Activated T-cell treated with anti-CD3 and anti-CD28 coated beads for 48 hours (primary cell): ENCODE measurements at regions not wholly inside any gene's neighbourhood (a gene's known extent, or its start where the extent isn't known, plus 50 kb on each side); places are given as distances from the start of the nearest gene placed in this dataset.
"Not testable (repeated sequence)": the region's sequence is repeated elsewhere in the genome, so short reads cannot be mapped to it uniquely, and the experiment has no call there.

Experiments
- DNase-seq: peaks from one replicate; pipeline ENCODE4 v3.0.0-alpha.2; 2020; ENCODE audit warnings: low read depth

DNA sequence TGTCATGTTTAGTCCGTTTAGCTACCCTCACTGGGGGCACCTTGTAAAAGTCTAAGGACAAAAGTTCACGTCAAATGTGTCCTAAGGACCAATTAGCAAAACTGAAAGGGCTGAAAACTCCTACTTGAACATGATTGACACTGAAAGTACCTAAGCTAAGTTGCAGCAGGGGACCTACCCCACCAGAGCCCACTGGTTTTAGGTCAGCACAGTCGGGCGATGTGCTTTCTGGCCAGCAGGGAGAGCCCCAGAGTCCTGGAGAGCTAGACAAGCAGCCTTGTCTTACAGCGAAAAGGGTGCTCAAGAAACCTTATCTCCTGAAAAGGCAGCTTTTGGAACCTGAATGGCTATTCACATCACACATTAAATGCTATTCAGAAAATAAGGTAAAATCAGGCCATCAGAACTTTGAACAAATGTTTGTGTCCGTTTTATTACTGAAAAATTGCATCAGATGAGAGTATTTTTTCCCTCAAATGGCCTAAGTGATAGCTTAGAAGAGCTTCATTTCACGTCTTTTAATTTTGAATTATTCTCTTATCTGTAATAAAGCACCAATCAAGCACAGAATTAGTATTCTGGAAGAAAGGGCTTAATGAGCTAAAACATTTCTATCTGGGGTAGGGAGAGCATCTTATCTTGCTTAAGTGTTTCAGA, 52.2 kb upstream of the MKI67 start:
- peak; percentile 38 for DNase-seq

DNA sequence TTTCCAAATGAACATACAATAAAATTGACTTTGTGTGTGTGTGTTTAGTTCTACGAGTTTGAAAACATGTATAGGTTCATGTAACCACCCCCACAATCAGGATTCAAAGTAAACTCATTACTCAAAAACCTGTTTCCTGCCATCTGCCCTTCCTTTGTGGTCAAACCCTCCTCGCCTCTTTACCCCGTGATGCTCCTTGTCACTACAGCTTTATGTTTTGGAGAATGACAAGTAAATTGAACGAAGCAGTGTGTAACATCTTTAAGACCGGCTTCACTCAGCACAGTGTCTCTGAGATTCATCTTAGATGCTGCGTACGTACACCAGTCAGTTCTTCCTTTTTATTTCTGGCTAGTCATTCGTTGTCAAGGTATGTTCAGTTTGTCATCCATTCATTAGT, 54.6 kb upstream of the MKI67 start:
- peak; percentile 18 for DNase-seq

DNA sequence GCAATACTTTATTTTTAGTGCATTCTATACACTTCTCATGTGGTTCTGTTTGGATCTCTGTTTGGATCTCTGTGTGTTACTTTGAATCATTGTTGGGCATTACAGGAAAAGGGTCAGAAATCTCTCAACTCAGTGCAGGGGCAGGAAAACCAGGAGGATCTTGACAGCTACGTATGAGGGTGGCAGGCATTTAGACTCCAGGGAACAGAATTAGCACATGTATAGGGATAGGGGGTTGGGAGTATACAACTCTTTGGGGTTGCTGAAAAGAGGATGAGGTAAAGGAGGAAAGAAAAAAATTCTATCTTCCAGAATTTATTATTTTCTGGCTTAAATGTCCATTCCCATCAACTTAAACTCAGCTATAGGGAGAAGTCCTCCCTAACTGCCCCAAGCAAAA, 59.4 kb upstream of the MKI67 start:
- DNase-seq: no peak

DNA sequence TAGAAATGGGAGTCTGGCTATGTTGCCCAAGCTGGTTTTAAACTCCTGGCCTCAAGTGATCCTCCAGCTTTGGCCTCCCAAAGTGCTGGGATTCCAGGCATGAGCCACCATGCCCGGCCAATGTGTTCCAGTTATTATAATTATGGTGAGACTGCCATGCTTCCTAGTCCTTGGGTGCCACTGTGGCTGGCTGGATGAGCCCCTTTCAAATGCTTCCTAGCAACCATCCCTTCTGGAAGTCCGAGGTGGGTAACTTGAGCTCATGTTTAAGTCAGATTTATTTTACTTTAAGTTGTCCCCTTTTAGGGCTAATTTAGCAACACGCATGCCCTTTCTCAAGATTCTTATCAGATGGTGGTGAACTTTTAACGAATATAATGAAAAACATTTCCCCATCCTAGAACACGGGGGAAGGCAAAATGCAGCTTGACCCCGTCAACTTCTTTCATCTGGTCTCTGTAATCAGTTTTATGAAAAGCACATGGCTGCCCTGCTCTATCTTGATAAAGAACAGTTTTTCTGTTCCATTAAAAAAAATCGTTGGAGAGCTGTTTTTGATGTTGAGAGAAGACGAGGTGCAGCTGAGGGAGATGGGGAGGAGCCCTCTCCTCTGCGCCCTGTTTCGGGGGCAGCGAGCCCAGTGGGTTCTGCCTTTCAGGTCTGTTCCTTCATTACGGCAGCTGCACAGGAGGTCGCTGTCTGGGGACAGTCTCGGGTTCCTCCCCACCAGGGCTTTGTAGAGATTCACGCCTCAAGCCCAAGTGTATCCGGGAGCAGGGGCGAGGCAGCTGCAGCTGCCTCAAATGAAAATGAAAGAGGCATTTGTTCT, 61.0 kb upstream of the MKI67 start:
- DNase-seq: no peak

DNA sequence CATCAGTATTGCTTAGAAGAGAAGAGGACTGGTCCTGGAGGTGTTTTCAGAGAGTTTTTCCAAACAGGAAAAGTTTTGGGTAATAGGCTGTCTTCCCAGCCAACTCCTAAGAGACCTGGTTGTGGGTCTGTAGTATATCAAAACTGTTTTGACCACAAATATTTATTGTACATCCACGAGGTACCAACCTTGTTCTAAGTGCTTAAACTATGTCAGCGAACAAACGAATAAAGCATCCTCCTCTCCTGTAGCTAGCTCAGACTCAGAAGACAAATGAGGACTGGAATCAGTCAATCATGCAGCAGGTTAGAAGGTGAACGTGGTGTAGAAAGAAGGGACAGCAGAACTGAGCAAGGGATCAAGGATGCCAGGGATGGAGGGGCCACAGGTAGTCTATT, 61.6 kb upstream of the MKI67 start:
- DNase-seq: no peak

DNA sequence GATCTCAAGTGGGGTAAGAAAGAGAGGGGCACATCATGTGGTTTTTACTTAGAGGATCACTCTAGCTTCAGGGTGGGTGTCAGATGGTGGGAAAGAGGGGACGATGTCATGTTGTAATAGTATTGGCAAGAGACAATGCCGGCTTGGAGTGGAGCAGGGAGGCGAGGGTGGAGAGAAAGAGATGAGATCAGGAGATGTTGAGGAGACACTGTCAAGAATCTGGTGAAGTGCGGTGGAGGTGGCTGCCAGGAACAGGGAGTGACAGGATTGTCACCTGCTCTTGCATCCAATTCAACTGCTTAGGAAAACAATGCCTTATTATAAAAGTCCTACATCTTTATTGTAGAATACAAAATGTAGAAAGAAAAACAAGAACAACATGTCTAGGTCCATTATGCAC, 63.0 kb upstream of the MKI67 start:
- no peak for DNase-seq

DNA sequence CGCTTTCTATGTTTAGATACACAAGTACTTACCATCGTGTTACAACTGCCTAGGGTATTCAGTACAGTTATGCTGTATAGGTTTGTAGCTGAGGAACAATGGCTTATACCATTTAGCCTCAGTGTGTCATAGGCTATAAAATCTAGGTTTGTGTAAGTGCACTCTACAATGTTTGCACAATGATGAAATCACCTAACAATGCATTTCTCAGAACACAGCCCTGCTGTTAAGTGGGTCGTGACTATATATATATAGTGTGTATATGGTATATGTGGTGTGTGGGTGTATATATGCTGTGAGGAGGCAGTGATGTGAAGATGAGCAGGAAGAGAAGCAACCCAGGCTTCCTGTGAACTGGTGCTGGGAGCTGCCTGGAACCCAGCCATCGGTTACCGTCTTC, 65.6 kb upstream of the MKI67 start:
- DNase-seq: no peak

DNA sequence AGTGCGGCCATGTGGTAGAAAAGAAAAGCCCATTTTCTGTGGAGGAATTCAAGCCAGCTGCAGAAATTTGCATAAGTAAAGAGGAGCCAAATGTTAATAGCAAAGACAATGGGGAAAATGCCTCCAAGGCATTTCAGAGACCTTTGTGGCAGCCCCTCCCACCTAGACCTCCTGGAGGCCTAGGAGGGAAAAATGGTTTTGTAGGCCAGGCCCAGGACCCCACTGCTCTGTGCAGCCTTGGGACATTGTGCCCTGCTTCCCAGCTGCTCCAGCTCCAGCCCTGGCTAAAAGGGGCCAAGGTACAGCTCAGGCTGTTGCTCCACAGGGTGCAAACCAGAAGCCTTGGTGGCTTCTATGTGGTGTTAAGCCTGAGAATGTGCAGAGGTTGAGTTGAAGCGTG, 75.6 kb upstream of the MKI67 start:
- DNase-seq: not testable (repeated sequence)

DNA sequence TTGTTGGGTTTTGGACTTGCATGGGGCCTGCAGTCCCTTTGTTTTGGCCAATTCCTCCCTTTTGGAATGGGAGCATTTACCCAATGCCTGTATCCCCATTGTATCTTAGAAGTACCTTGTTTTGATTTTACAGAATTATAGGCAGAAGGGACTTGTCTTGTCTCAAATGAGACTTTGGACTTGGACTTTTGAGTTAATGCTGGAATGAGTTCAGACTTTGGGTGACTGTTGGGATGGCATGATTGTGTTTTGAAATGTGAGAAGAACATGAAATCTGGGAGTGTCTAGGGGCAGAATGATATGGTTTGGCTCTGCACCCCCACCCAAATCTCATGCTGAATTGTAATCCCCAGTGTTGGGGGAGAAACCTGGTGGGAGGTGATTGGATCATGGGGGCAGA, 76.8 kb upstream of the MKI67 start:
- no peak for DNase-seq

DNA sequence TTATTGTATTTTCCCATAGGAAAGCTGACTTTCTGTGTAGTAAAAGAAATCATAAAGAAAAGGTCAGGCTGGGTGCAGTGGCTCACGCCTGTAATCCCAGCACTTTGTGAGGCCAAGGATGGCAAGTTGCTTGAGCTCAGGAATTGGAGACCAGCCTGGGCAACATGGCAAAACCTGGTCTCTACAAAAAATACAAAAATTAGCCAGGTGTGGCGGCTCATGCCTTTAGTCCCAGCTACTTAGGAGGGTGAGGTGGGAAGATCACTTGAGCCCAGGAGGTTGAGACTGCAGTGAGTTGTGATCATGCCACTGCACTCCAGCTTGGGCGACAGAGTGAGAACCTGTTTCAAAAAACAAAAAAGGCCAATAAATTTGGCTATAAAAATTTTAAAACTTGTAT, 79.4 kb upstream of the MKI67 start:
- DNase-seq: not testable (repeated sequence)

DNA sequence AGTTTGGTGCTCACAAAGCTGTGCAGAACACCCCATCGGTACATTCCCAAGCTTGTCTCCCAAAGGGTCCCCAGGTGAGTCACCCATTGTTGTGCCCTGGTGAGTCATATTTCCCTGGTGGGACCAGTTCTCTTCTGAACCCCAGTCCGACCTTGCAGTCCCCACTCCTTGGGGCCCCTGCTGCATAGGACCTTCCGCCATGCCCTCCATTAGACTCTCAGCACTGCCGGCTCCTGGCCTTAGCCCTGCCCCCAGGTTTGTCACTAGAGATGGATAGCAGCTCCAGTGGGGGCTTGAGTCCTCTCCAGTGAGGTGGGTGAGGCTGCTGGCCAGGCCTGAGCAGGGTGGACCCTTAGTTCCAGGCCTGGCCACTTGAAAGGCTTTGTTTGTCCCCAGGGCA, 80.5 kb upstream of the MKI67 start:
- DNase-seq: no peak

DNA sequence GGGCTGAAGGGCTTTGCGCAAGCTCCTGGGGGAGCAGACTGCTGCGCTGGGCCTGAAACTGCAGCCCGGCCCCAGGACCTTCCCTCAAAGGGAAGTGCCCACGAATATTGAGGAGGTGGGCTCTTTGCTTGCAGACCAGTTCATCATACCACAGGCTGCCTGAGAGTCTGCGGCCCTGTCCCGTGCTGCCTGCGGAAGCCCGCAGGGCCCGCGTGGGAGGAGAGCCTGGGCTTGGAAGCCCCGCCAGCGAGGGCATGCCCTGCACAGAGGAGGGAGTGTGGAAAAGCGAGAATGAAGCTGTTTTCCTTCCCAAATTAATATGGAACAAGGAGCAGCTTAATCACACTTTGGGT, 83.6 kb upstream of the MKI67 start:
- no peak for DNase-seq

DNA sequence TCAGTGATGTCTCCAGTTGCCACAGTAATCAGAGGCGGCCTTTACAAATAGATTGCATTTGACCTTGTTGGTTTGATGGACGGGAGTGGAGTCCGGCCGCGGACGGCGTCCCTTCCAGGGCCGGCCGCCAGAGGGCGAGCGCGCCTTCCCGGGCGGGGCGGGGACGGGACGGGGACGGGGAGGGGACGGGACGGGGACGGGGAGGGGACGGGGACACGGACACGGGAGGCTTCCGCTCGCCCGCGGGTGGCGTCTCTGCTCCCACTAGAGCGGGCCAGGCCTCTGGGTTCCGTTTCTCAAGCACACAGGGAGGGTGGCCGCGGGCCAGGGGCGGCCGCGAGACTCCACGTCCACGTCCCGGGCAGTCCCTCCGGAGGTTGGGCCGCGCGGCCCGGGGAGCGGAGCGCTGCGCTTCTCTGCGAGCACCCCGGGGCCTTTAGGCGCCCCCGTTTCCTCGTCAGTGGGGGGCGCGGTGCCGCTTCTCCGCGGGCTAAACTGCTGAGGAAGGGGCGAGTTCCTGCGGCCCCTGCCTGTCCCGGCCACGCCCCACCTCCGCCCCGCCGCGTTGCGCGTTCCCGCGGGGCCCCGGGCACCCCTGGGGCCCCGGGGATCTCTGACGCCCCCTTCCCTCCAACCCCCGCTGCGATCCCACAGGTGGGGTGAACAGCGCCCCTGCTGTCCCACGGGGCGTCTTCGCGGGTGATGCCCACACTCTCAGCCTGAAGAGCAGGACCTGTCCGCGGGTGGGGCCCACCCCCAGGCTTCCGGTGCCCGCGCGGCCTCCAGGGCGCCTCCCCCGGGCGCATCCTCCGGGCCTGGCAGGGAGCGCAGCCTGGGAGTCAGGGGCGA, 84.2 kb upstream of the MKI67 start:
- peak; percentile 72 for DNase-seq

DNA sequence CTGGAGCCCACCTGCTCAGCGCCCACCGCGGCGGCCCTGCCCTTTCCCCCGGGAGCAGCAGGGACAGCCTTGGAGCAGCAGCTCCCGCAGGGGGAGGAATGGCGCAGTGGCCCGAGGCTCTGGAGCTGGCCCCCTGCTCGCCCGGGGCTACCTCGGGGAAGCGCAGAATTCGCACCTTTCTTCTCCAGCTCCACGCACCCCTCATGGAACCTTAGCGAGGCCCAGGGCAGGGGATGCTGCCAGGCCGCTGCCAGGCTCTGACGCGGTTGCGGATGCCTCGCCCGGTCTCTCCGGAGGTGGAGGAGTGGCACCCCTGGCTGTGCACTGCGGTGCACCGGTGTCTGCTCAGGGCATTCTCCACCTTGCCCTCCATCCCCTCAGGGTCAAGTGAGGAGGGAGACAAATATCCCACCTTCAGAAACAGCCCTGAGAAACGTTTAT, 84.9 kb upstream of the MKI67 start:
- DNase-seq: no peak

DNA sequence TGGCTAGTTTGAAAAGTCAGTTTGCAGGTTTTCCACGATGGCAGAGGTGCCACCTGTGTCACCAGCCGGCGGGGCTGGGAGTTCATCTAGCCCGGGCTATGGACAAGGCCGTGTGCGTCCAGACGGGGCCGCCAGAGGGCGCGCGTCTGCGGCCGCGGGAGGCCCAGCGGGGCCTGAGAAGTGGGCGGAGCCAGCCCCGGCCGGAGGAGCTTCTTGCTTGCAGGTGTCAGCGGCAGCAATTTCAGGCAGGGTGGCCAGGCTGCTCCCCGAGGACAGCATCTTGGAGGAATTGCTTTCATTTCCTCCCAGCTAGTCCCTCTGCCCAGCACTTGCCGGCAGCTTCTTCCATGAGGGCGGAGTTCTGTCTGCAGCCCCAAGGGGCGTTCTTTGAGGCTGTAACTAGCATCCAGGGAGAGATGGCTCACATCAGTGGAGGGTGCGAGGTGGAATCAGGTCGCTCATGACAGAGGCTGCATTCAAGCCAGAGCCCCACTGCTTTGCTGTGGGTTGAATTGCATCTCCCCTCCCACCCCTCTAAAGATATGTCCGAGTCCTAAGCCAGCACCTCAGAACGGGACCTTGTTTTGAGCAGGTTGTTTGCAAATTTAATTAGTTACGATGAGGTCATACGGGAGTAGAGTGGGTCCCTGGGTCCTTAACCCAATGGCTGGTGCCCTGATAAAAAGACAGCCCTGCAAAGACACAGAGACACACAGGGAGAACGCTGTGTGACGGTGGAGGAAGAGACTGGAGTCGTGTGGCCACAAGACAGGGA, 85.9 kb upstream of the MKI67 start:
- peak; percentile 86 for DNase-seq

DNA sequence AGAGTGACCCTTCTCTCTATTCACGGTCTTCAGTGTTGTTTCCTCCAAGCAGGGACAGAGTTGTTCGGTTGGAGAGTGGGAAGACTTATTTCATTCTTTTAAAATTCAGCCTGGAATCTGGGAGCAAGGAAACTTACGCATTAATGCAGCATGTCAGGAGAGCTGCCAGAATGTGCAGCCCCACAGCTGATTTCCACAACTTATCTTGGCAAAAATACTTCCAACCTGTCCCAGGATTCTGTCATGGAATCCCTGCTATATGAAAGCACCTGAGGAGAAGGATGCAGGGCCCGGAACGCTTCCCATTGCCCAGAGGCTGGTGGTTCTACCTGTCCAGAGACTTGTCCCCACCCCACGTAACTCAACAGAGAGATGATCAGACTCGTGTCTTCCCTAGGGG, 86.9 kb upstream of the MKI67 start:
- no peak for DNase-seq

DNA sequence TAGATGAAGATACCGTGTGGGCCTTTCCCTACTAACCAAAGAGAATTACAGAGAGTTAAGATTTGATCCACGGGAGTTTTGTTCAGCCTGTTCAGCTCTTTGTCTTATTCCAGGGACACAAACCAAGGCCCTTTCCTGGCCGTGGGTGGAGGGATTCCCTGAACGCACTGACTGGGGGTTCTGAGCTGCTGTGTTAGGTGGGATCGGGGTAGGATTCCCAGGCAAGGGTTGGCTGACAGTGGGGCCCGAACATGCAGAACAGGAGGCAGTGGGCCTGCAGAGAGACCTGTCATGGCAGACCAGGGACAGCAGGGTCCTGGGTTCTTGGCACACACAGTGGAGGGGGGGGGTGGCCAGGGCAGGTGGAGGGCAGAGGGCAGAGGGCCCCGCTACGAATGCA, 89.5 kb upstream of the MKI67 start:
- no peak for DNase-seq

DNA sequence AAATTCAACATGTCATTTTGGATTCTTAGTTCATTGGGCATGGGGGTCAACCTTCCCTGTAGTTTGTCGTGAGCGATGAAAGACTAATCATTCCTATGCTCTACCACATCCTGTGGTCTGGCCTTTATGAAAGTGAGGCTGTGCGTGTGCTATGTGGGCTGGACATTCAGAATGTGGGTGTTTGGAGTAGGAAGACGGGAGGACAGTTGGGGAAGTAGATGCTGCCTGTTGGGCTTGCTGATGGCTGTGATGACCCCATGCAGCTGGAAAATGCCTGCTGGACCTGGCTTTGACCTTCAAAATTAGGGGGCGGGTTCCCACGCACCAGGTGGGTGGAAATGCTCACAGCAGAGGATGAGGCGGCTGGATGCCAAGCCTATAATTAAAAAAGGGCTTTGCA, 90.9 kb upstream of the MKI67 start:
- no peak for DNase-seq

DNA sequence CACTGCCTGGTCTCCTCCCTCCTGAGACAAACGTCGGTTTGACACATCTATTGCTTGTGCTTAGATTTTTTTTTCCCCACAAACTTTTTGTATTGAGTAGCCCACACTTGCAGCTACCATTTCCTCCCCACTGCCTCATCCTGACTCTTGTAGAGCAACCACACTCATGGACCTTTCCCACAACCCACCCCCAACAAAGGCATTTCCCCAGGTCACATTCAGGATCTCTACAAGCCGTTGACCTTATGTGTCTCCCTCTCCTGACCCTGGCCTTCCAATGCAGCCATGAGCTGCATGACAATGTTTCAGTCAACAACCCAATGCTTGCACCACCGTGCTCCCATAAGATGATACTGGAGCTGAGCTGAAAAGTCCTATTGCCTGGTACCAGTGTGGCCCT, 91.9 kb upstream of the MKI67 start:
- no peak for DNase-seq

DNA sequence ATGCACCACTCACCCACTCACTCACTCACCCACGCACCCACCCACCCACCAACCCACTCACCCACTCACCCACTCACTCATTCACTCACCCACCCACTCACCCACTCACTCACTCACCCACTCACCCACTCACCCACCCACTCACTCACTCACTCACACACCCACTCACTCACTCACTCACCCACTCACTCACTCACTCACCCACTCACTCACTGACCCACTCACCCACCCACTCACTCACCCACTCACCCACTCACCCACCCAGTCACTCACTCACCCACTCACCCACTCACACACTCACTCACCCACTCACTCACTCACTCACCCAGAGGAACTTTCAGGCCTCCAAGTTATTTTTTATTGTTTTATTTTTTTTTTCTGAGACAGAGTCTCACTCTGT, 93.1 kb upstream of the MKI67 start:
- no peak for DNase-seq

DNA sequence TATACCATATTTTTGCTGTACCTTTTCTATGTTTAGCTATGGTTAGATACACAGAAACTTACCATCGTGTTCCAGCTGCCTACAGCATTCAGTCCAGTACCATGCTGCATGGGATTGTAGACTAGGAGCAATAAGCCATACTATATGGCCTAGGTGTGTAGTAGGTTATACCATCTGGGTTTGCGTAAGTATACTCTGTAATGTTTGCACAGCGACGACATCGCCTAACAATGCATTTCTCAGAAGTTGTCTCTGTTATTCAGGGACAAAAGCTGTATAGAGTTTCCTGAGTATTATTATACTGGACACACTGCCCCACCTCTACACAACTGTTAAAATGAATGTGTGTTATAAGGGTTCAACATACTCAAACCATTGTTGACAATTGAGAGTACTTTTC, 93.8 kb upstream of the MKI67 start:
- DNase-seq: no peak

DNA sequence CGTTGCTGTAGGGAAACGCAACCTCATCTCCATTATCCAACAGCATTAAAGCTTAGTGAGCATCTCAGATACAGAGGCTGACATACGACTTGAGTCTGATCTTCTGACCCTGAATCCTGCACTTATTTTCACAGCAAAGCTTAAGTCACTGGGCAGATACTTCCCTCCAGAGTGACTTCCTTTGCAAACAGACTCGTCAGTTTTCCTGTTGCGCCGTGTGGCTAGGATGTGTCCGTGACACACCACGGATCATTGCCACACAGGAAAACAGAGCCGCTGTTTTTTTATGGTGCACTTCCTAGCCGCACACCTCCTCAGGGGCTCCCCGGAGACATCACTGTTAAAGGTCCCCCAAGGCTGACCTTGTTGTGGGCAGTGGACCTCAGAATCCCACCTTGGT, 94.9 kb upstream of the MKI67 start:
- no peak for DNase-seq
